ENCODE measurements at regions not wholly inside any gene's neighbourhood (a gene's known extent, or its start where the extent isn't known, plus 50 kb on each side); places are given as distances from the start of the nearest gene placed in this dataset.

DNA sequence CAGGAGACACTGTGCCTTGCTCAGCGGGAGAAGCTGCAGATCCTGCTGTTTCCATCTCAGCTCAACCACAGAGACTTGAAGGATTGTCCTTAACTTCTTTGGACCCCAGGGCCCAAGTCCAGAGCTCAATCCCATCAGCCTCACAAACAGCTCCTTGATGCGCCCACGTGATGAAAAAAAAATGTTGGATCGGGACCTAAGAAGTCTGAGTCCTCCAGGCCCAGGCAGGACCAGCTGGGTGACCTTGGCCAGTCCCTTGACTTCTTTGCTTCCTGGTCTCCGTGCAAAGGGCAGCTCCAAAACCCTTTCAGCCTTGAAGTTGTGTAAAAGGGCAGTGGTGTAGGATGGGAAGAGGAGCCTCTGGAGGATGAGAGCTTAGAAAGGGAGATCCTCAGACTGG lies 175.5 kb downstream of the ZFP36L2 start:
- DNase-seq = no peak

DNA sequence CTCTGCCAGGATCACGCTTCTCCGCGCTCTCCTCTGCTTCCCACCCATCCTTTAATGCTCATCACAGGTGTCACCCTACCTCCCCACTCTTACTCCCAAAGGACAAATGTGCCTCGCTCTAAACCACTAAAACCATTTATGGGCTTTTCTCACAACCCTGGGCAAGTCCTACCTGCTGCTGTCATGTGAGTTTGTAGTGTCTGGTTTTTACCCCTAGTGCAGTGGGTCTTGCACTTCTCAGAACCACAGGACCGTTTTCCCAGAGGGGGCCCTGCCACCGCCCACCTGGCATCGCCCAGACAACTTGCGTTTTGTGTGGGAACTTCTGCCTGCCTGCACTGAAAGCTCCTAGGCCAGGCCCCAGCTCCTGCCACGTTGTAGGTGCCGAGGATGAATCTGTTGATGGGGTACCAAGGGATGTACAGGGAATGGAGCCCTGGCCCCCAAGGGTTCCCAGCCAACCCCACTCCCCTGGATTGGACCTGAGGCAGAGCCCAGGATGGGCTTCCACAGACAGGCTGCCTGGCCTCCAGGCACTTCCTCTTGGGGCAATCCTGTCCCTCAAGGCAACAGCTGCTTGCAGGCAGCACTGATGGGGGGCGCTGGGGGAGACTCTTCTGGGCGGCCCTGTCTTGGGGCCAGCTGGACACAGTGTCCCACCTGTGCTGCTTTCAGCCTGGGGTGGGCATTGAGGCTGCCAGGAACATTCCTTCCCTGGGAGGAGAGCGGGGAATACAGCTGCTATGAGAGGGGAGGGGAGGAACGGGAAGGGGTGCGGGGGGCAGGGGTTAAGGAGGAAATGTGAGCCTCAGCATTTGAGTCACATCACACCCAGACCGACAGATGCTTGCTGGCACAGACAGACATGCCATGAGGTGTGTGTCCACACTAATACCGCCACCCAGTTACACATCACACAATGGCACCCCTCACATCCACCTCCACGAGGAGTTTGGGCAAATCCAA lies 176.3 kb downstream of the ZFP36L2 start:
- DNase-seq = no peak

DNA sequence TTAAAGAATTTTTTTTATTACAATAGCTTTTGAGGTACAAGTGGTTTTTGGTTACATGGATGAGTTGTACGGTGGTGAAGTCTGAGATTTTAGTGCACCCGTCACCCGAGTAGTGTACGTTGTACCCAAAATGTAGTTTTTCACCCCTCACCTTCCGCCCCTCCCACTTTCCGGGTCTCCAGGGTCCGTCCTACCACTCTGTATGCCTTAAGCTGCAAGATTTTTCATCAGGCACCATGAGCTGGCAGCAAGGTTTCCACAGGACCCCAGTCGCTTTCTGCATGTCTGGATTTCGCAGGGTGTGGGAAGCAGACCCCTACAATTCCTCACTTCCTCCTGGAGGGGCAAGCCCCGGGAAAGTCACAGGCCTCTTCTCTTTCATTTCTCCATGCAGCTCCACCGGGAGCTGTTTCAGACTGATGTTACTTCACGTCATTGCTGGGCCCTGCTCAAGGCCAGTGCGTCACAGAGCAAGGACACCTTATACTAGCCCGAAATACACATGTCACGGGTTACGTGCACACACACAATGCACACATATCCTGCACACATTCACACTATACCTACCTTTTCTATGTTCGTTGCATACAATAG lies 179.1 kb downstream of the ZFP36L2 start:
- no peak for DNase-seq

DNA sequence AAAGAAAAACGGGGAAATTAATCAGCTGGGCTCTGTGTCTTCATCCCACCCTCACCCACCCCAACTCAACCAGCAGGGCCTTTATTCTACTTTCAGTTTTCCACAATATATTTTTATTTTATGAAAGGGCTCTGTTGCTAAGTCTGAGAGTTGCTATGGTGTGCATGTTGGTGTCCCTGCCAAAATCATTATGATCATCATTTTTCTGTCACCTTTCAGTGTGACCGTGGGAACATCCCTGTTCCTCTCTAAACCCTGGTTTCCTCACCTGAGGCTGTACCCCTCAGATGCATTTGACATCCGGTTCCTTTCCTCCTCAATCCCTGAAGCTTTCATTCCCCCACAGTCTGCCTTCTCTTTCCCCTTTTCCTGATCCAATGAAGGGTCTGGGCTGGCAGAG lies 180.5 kb downstream of the ZFP36L2 start:
- no peak for DNase-seq

DNA sequence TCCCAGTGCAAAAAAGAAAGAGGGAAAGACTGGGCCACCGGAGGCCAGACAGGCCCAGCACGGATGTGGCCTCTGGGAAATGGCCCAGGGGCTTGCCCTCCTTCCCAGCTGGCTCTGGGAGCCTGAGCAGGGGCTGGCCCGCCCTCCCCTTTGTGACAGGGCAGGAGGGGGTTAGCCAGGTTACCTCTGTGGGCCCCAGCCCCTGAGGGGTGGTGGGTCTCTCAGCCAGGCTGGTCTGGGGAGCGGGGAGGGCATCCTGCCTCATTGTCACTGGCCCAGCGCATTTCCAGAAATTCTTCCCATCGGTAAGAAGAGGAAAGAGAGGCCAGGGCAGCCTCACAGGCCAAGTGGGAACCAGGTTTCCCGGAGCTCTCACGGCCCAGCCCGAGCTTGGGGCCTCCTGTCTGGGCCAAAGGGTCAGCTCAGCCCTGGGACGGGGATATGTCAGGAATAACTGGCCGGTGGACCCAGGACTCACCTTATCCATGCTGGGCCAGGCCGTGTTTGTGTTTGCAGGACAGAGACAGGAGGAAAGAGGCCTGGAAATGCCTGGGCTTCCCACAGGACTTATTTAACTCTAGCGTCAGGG lies 182.2 kb downstream of the ZFP36L2 start:
- no peak for DNase-seq

DNA sequence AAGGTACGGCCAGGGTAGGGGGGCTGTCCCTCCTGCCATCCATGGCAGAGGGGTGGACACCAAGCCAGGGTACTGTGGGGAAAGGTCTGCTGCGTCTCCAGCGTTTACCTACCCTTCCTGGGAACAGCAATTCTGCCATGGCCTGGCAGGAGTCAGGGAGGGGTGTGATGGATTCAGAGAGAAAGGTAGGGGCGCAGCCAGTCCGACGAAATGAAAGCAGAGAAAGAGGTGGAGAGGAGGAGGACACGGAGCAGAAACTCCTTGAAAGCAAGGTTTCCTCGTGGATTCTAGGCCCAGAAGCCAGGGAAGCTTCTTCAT lies 182.9 kb downstream of the ZFP36L2 start:
- DNase-seq = no peak

DNA sequence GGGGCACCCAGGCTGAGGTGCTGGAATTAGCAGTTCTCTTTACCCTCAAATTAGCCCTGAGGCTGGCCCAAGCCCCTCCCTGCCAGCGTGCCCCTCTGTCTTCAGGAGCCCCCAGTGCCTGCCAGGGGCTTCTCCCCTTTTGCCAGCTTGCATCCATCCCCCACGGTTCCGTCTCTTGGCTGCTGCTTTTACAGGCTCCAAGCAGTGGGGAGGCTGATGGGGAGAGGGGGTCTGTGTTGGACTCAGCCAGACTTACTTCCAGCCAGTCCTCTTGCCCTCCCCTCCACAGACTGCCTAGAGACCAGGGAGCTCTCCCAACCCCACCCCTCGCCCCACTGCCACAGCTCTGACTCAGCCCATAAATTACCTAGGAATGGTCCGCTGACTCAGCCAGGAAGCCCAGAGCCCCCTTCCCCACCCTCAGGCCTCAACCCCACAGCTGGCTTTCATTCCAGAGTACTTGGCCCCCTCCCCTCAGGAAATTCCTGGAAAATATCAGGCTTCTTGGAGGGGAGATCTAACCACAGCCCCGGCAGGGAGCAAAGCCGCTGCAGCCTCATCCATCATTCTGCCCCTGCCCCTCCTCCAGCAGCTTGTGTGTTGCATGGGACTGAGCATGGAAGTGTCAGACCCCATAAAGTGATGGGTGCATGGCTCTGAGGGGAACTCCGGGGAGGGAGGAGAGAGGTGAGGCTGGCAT lies 184.6 kb downstream of the ZFP36L2 start:
- DNase-seq = no peak

DNA sequence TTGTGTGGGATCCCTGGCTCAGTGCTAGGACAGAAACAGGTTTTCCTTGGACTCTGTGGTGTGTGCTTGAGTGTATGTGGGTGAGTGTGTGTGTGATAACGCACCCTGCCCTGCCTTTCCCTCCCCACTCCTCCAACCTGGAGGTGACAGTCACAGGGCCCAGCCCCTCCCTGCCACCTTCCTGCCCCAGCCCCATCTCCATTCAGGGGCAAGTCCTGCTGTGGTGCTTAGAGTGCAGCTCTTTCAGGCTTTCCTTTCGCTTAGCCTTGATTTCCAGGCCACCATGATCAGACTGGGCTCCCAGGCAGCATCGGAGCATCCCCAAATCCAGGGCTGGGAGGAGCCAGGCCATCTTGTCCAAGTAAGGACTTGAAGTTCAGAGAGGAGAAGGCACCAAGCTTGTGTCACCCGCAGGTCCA lies 185.2 kb downstream of the ZFP36L2 start:
- no peak for DNase-seq

DNA sequence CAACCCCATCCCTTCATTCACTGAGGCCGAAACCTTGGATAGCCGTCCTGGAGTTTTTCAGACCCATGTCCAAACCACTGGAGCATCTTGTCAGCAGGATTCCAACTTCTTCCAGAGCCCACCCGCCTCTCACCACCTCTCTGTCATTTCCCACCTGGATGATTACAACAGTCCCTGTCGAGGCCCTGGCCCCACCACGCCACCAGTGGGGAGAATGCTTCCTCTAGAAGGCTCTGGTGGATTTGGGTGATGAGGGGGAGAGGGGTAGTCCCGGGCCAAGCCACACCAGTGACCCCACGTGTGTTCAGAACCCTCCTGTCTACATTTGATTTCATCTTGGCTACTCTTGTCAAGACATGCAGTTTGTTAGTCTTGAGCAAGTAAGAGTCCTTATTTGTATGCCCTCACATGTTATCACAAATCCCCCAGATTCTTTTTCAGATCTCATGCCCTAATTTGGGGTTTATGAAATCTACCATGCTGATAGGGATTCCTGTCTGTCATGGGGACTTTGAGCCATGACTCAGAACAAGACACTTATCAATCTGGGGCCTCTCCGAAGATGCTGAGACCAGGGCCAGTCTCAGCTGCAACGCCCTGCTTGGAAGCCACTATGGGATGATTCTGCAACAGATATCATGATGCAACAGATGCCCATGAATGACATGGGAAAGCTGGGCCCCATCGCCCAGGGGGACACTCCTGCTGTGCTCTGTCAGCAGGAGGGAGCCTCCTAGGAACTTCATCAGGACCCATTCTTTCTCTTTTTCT lies 186.1 kb downstream of the ZFP36L2 start:
- DNase-seq = no peak

DNA sequence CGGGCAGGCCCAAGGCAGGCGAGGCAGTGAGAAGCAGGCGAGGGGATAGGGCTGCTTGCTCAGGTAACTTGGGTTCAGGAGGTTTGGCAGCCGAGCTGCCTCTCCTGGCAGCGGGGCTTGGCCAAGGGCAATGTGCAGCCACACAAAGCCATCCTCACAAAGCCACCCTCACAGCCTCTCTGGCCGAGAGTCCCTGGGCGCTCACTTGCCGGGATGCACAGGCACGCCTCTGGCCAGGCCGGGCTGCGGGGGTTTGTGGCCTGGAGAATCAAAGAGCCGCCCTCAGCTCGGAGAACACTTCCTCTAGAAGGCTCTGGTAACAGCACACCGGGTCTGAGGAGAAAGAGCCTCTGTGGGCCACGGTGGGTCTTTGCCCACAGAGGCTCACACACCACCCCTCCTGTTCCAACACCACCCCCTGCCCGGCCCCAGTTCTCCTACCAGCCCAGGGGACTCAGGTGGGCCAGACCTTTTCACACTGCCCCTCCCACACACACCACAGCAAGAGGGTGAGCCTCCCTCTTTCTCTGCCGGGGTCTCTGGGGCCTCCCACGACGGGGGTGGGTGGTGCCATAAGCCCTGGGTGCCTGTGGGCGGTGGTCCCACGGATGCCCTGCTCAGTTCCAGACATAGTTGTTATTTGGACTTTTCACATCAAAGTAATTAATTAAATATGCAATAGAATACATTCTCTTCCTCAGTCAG lies 186.9 kb downstream of the ZFP36L2 start:
- DNase-seq = no peak

DNA sequence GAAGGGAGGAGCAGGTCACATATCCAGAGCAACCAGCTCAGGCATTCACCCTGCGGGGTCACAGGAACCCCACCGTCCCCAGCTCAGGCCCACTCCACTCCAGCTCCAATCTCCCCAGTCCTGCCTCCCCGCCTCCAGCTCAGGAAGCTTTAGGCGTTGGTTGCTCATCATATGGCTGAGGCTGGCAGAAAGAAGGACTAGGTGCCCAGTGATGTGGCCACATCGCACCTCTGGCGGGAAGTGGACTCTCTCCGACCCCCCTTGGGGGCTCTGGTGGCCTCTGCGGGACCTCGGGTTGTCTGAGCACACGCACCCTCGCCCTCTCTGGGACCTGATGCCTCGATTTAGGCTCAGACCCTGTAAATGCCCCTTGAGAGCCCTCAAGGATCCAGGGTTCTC lies 187.7 kb downstream of the ZFP36L2 start:
- DNase-seq = no peak

DNA sequence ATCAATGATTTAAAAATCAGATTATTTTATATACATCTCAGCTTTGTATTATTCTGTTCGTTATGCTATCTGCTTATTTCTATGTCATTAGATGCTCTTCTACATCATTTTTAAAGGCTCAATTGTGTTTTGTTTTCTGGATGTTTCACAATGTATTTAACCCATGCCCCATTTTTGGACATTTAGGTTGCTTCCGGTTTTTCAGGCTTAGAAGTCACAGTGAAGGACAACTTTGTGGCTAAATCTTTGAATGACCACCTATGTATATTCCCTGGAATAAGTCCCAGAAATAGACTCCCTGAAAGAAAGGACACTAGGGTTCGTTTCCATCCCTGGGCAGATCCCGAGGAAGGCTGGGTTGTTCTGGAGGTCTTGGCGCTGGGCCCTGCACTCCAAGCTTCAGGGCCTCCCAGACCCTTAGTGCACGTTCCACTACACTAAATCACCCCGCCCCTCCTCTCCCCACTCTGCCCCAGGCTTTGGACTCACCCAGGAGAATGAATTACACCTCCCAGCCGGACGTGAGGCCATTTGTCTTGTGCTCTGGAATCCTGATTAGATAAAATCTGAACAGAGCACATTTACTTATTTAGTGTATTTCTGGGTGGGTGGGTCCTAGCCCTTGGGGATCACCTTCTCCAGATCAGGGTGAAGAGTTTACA lies 188.2 kb downstream of the ZFP36L2 start:
- no peak for DNase-seq

DNA sequence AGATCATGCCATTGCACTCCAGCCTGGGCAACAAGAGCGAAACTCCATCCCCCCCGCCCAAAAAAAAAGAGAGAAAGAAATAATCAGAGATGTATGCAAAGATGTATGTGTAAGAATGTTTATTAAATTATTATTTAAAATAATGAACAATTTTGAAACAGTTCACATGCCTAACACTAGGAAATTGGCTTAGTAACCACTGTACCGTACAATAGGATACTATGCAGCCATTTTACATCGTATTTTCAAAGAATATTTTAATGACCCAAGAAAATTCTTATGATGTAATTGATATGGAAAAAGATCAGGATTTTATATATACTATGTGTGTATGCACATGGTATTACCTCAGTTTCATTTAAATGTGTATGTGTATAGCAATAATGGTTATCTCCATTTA lies 190.5 kb downstream of the ZFP36L2 start:
- DNase-seq = no peak

DNA sequence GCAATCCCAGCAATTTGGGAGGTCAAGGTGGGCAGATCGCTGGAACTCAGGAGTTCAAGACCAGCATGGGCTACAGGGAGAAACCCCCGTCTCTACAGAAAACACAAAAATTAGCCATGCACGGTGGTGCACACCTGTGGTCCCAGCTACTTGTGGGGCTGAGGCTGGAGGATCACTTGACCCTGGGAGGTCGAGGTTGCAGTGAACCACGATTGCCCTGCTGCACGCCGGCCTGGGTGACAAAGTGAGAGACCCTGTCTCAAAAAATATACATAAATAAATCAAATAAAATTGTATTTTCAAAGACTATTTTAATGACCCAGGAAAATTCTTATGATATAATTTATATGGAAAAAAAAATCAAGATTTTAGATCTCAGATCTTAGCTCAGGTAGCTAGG lies 191.5 kb downstream of the ZFP36L2 start:
- no peak for DNase-seq

DNA sequence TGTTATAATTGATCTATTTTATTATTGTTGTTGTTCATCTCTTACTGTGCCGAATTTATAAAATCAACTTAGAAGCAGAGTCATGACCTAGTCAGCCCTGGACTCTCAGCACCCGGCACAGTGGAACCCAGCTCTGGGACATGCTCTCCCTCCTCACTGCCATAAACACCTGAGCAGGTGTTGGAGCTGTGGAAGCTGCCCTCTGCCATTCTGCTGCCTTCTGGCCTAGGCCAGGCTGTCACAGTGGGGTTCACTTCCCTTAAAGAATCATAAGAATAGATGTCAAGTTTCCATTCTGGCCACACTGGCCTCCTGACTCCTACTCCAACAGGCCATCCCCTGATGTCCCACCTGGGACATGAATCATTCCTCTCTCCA lies 192.2 kb downstream of the ZFP36L2 start:
- no peak for DNase-seq

DNA sequence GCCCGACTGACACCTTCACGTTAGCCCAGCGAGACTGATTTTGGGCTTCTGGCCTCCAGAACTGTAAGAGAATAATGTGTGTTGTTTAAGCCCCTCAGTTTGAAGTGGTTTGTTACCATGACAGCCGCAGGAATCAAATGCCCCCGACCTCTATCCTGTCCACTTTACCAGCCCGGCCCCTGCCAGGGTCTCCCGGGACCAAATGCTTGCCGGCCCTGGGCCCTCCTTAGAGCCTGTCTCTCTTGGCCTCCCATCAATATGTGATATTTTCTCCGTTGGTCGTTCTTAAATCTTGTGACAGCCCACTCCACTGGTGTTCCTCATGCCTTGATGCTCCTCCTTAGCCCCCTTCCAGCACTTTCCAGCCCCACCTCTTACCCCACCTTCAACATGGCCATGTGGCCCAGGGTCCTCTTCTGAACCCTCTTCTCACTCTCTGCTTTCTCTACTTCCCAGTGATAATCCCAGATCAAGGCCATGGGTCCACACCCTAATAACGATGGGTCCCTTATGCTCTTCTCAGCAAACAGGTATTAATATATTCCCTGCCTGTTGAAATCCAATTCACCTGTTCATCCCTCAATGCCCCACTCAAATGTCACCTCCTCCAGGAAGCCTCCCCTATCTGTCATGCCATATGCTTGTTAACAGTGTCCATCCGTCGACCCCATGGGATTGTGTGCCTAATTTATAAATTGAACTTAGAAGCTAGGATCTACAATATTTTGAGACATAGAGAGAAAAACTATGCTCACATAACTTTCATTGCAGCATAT lies 192.8 kb downstream of the ZFP36L2 start:
- no peak for DNase-seq

DNA sequence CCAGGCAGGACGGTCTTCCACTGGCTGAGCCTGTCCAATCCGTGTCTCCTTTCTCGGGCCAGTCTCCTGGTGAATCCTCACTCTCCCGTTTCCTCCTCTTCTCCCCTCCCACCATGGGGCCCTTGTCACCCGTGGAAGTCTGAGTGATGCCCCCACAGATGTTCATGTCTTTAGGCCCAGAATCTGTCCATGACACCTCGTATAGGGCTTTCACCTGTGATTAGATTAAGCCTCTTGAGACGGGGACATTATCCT lies 193.5 kb downstream of the ZFP36L2 start:
- no peak for DNase-seq

DNA sequence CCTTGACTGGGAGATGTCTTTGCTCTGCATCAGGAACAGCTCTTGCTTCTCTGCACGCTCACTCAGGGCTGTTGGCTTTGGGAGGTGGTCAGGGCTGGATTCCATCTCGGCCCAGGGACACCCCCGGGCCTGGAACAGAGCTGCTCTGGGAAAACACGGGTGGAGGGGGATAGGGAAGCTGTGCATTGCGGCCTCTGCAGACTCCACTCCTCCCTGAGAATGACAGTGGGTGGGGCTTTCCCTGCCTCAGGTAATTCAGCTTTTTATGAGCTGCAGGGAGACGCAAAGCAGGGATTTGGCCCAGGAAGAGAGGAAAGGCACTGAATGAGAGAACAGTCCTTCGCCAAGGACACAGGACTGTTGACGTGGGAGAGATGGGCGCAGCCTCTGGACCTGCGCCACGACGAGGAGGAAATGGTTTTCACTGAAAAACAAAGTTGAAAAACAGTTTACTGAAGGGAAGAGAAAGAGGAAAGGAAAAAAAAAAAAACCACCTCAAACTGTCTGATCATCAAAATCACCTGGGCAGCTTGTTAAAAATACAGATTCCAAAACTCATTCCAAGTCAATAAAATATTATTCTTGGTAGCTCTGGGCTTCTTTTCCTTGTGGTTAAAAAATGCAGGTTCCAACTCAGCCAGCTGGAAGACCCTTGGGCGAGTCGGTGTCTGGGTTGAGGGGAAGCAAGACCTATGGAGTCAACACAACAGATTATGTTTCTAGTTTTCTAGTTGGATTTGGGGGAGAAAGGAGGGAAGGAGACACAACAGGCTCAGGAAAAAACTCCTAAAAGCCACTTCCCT lies 194.0 kb downstream of the ZFP36L2 start:
- no peak for DNase-seq

DNA sequence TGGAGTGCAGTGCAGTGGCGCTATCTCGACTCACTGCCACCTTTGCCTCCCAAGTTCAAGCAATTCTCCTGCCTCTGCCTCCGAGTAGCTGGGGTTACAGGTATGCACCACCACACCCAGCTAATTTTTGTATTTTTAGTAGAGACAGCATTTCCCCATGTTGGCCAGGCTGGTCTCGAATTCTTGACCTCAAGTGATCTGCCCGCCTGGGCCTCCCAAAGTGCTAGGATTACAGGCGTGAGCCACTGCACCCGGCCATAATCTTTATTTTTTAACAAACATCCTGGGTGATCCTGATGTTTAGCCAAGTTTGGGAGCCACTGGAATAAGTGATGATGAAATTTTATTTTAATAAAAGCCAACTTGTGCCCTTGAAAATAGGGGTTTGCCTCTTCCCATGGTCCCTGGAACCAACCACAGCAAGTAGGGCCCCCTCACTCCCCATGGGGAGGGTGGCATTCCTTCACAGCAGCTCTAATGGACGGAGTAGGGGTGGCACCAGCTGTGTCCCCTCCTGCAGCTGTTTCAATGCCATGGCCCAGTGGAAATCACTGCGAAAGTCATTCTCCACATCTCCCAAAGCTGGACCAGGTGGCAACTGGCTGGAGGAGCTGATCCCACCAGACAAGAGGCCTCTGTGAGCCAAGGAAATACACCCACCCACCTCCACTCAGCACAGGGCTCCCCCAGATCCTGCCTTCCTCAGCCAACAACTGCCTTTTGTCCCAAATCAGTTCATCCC lies 194.8 kb downstream of the ZFP36L2 start:
- DNase-seq = no peak
